ENCODE measurements at regions not wholly inside any gene's neighbourhood (a gene's known extent, or its start where the extent isn't known, plus 50 kb on each side); places are given as distances from the start of the nearest gene placed in this dataset.

DNA sequence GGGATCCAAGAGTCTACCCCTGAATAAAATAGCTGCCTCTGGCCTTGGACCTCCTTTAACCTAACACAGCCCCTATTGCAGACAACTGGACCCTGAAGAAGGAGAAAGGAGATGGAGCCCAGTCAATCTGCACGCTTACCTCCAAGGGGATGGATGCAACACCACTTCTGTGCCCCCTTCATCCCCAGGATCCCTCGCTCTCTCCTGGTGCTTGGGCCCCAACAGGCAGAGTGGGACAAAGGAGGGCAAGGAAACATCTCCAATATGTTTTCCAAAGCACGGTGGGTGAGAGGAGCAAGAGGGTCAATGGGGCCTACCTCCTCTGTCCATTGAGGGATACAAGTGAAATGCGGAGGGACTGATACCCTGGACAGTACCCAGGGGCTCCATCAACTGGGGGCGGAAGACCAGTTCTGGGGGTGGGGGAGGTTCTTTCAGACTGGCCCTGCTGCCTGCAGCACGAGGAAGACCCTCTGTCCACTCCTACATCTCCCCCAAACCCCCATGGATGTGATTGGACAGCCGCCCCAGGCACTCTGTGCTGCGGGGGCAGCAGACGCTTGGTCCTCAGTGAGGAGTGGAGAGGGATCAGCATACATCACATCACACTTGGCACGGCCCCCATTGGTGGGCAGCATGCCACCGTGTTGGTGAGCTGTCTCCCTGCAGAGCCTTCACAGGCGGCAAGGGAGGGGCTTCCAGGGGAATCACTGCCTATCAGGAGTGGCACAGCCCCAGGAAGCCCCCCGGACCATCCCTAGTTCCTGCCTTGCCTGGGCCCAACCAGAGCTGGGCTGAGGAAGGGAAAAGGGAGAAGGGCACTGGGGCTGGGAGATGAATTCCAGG is 70.6 kb downstream of the MRPL14 start:
- no peak for DNase-seq (ENCODE audit: low spot score)
- Histone ChIP-seq H3K36me3 (no peaks in the 10 kb centered on the region), H3K27me3 (replicated peaks; ENCODE audit: insufficient read depth) (no peaks in the 10 kb centered on the region), H3K9me3 (no peaks in the 10 kb centered on the region), H3K4me3 (no peak overlapping the region), H3K4me1 (replicated peaks) (no peaks in the 10 kb centered on the region), H3K27ac (no peak overlapping the region)
- 55% methylated on average over 11 of the region's 13 CpGs for WGBS
- intact Hi-C loops (cut with DNase I), result no loop called here
- TF ChIP-seq POLR2A (IDR thresholded peaks at IDR 0.05) (no peak), POLR2AphosphoS5 (IDR thresholded peaks at IDR 0.05) (no peak)
- TF ChIP-seq, protein P1, sequence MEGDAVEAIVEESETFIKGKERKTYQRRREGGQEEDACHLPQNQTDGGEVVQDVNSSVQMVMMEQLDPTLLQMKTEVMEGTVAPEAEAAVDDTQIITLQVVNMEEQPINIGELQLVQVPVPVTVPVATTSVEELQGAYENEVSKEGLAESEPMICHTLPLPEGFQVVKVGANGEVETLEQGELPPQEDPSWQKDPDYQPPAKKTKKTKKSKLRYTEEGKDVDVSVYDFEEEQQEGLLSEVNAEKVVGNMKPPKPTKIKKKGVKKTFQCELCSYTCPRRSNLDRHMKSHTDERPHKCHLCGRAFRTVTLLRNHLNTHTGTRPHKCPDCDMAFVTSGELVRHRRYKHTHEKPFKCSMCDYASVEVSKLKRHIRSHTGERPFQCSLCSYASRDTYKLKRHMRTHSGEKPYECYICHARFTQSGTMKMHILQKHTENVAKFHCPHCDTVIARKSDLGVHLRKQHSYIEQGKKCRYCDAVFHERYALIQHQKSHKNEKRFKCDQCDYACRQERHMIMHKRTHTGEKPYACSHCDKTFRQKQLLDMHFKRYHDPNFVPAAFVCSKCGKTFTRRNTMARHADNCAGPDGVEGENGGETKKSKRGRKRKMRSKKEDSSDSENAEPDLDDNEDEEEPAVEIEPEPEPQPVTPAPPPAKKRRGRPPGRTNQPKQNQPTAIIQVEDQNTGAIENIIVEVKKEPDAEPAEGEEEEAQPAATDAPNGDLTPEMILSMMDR (IDR thresholded peaks at IDR 0.05), result no peak

DNA sequence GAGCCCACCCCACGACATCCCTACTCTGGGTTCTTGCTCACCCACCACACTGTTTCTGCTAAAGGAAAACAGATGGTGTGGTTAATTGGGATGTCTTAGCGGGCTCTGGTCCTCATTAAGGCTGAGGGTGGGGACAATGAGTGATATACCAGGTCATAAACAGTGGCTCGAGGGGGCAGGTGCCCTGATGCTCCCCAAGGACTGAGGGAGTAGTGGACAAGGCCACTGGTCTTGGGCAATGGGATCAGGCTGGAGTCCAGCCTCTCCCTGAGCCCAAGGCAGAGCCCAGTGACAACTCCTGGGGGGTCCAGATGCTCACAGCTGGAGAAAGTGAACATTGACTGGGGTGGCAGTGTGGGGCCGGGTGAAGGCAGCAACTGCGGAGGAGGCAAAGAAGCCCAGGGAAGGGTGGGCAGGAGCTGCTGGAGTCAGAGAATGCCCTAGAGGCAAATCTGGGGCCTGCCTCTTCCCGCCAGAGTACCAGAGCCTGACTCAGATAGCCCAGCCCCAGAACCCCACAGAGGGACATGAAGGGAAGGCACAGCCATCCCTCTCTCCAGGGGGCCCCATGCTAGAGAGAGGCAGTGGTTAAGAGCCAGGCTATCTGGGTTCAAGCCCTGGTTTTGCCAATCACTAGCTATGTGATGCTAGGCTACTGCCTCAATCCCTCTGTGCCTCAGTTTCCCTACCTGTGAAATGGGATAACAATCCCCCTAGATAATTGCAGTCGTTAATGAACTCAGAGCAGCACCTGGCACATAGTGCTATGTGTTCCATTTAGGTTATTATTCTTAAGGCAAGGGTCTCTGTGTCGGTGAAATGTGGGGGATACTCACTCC is 72.3 kb downstream of the MRPL14 start:
- peaks cover 3% of the 10 kb centered on the region for H3K4me1 ChIP-seq (replicated peaks)
- TF ChIP-seq POLR2A (IDR thresholded peaks at IDR 0.05), result no peak
- TF ChIP-seq POLR2AphosphoS5 (IDR thresholded peaks at IDR 0.05), result no peak
- TF ChIP-seq, protein P1 (IDR thresholded peaks at IDR 0.05), result no peak
- intact Hi-C loops (cut with DNase I), result no loop called here

DNA sequence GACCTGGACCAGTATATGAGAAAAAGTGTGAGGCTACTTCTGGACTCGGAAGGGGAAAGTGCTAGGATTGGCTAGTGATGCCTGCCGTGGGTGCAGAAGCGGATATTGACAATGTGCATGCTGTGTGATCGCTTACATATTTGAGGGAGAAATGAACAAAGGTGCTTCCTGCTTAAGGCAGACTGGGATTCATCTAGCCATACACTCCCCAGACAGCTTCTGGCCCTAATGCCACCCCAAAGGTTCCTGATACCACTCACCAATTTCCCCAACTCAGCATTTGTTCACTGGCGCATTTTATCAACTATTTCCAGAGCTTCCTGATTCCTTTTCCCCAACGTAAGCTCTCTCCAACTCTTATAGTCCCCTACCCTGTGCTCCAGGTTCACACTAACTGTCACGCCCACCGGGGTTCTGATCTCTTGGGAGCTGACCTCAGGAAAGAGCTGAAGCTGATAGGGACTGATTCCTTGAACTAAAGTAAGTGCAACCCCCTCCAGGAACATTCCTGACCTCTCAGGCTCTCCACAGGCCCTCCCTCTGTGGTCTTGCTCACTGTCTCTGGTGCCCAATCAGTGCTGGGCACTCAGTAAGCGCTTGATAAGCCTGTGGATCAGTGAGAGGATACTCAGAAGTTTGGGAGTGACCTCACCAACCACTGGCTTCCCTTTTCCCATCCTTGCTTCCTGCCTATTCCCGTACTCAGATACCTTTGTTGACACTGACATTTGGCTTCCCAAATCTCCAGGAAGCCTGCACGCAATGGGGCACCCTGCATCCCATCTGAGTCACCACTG is 73.3 kb downstream of the MRPL14 start:
- H3K4me3 ChIP-seq, result no peak overlapping the region
- H3K4me1 ChIP-seq (replicated peaks), result peaks cover 8% of the 10 kb centered on the region
- H3K36me3 ChIP-seq, result no peaks in the 10 kb centered on the region
- WGBS, result 79% methylated on average over 11 of the region's 11 CpGs
- no peak overlapping the region for H3K27ac ChIP-seq
- intact Hi-C loops (cut with DNase I), result no loop called here
- no peaks in the 10 kb centered on the region for H3K27me3 ChIP-seq (replicated peaks; ENCODE audit: insufficient read depth)
- no peak for DNase-seq (ENCODE audit: low spot score)
- no peak for TF ChIP-seq POLR2AphosphoS5 (IDR thresholded peaks at IDR 0.05)
- no peak for TF ChIP-seq POLR2A (IDR thresholded peaks at IDR 0.05)
- TF ChIP-seq, protein P1 (IDR thresholded peaks at IDR 0.05), result no peak
- H3K9me3 ChIP-seq, result no peaks in the 10 kb centered on the region

More for the DNA sequence above, 72.3 kb downstream of the MRPL14 start:
- 83% methylated on average over 8 of the region's 8 CpGs for WGBS
- Histone ChIP-seq H3K27me3 (replicated peaks; ENCODE audit: insufficient read depth) (no peaks in the 10 kb centered on the region), H3K9me3 (no peaks in the 10 kb centered on the region), H3K4me3 (no peak overlapping the region), H3K36me3 (no peaks in the 10 kb centered on the region), H3K27ac (no peak overlapping the region)
- no peak for DNase-seq (ENCODE audit: low spot score)

GRCh38 chr6:44053106-44053756 is 74.0 kb downstream of the MRPL14 start:
- DNase-seq (ENCODE audit: low spot score), result no peak
- TF ChIP-seq POLR2AphosphoS5 (IDR thresholded peaks at IDR 0.05) (no peak), POLR2A (IDR thresholded peaks at IDR 0.05) (no peak)
- TF ChIP-seq, protein P1 (IDR thresholded peaks at IDR 0.05), result no peak
- intact Hi-C loops (cut with DNase I), result no loop called here

More at GRCh38 chr6:44053106-44053756, 74.0 kb downstream of the MRPL14 start:
- Histone ChIP-seq H3K4me3 (no peak overlapping the region), H3K27me3 (replicated peaks; ENCODE audit: insufficient read depth) (no peaks in the 10 kb centered on the region), H3K27ac (no peak overlapping the region), H3K4me1 (replicated peaks) (peaks cover 8% of the 10 kb centered on the region), H3K9me3 (no peaks in the 10 kb centered on the region), H3K36me3 (no peaks in the 10 kb centered on the region)
- WGBS, result 77% methylated on average over 6 of the region's 6 CpGs

Measured in prostate gland (tissue), 2 donors.